ENCODE measurements at regions not wholly inside any gene's neighbourhood (a gene's known extent, or its start where the extent isn't known, plus 50 kb on each side); places are given as distances from the start of the nearest gene placed in this dataset.

DNA sequence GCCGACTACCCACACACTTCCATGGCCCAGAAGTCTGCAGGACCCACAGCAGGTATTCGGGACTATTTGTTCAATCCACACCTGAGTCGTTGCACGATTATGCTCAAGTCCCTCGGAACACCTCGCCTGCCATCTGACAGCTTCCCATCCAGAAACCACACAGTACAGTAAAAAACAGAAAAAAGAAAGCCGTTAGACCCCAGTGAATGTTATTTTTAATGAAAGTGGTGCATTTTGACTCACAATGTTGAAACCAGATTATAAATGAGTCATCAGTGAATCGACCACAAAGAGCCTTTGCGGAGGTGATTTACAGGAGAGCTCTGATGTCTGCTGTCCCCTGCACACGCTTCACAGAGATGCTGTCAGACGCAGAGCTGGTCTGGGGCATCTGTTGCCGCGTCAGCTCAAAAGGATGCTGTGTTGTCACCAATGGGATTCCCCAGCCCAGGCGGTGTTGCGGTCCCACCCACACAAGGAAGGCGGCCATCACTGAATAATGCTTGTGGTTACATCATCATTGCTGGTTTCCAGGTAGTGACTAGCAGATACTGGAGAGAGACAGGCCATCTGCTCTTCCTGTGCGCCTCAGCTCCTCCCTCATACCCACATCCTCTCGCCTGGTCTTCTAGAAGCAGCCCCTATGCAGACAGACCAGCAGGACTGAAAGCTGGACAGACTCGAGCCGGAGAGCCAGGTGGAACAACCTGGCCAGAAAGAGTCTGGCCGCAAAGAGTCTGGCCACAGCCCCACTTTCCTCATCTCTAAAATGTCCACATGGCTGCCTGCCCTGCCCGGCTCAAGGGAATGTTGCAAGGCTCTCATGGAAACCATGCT is 116.8 kb downstream of the TOMM20 start:
- H3K27ac ChIP-seq: peak overlapping the region; percentile 8 to 59 (median 54)
- in situ Hi-C loops (cut with MboI; ENCODE audit: low pct_ligation_motif_present in 1 of 4, low pct_unique_long_range_greater_than_20kb in 1 of 4, low sequenced_read_pairs in 3 of 4): no loop called here
- TF ChIP-seq POLR2A (IDR thresholded peaks at IDR 0.05) (no peak), POLR2AphosphoS5 (IDR thresholded peaks at IDR 0.05) (peak; percentile 18 to 47 (median 25))
- H3K9me3 ChIP-seq: no peaks in the 10 kb centered on the region
- intact Hi-C loops (cut with DNase I; ENCODE audit: low total_unique reads): no loop called here
- no peak overlapping the region for H3K4me3 ChIP-seq
- peak; percentile 74 for DNase-seq
- 69 to 74% methylated on average over 3 to 22 of the region's 22 CpGs for WGBS, 2 donors (ENCODE audit: low coverage in 1 of 2)
- peaks cover 0 to 11% (median 3%) of the 10 kb centered on the region in 4 donors for H3K4me1 ChIP-seq
- no peaks in the 10 kb centered on the region for H3K27me3 ChIP-seq
- no peaks in the 10 kb centered on the region for H3K36me3 ChIP-seq

DNA sequence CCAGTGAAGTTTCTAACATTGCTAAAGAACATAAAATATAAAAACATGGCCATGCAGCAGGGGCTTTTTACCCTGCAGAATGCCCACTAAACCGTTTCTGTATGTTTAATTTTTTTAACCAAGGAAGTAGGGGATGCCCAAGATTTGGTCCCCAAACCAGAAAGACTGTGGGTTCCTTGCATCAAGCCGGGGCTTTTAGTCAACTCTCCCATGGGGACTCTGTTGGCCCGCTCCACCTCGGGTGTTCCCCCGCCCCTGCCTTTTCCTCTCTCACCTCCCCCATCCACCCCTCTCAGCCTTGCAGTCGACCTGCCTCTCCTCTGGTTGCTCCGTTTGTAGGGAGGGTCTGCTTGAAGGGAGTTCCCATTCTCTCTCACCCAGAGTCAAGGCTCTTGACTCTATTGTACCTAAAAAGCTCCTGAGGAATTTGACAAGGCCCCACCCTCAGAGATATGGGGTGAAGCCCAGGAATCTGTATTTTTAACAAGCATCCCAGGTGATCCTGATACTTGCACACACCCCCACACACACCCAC is 117.5 kb downstream of the TOMM20 start:
- H3K4me3 ChIP-seq: no peak overlapping the region
- TF ChIP-seq POLR2A (IDR thresholded peaks at IDR 0.05): no peak
- TF ChIP-seq POLR2AphosphoS5 (IDR thresholded peaks at IDR 0.05): no peak
- TF ChIP-seq, protein P1, sequence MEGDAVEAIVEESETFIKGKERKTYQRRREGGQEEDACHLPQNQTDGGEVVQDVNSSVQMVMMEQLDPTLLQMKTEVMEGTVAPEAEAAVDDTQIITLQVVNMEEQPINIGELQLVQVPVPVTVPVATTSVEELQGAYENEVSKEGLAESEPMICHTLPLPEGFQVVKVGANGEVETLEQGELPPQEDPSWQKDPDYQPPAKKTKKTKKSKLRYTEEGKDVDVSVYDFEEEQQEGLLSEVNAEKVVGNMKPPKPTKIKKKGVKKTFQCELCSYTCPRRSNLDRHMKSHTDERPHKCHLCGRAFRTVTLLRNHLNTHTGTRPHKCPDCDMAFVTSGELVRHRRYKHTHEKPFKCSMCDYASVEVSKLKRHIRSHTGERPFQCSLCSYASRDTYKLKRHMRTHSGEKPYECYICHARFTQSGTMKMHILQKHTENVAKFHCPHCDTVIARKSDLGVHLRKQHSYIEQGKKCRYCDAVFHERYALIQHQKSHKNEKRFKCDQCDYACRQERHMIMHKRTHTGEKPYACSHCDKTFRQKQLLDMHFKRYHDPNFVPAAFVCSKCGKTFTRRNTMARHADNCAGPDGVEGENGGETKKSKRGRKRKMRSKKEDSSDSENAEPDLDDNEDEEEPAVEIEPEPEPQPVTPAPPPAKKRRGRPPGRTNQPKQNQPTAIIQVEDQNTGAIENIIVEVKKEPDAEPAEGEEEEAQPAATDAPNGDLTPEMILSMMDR (IDR thresholded peaks at IDR 0.05): no peak
- no peak for TF ChIP-seq EP300 (IDR thresholded peaks at IDR 0.05; ENCODE audit: low read depth)
- DNase-seq: no peak
- 74% methylated on average over 7 of the region's 7 CpGs; no CpG with 5 or more reads in 1 of the 2 donors for WGBS, 2 donors (ENCODE audit: low coverage in 1 of 2)
- in situ Hi-C loops (cut with MboI; ENCODE audit: low pct_ligation_motif_present in 1 of 4, low pct_unique_long_range_greater_than_20kb in 1 of 4, low sequenced_read_pairs in 3 of 4): no loop called here
- no peaks in the 10 kb centered on the region for H3K27me3 ChIP-seq
- H3K9me3 ChIP-seq: no peaks in the 10 kb centered on the region
- H3K4me1 ChIP-seq: peaks cover 0 to 11% (median 3%) of the 10 kb centered on the region in 4 donors
- no peaks in the 10 kb centered on the region for H3K36me3 ChIP-seq
- peak overlapping the region in 3 of 4 donors; percentile 8 to 59 (median 35) for H3K27ac ChIP-seq
- intact Hi-C loops (cut with DNase I; ENCODE audit: low total_unique reads): no loop called here

DNA sequence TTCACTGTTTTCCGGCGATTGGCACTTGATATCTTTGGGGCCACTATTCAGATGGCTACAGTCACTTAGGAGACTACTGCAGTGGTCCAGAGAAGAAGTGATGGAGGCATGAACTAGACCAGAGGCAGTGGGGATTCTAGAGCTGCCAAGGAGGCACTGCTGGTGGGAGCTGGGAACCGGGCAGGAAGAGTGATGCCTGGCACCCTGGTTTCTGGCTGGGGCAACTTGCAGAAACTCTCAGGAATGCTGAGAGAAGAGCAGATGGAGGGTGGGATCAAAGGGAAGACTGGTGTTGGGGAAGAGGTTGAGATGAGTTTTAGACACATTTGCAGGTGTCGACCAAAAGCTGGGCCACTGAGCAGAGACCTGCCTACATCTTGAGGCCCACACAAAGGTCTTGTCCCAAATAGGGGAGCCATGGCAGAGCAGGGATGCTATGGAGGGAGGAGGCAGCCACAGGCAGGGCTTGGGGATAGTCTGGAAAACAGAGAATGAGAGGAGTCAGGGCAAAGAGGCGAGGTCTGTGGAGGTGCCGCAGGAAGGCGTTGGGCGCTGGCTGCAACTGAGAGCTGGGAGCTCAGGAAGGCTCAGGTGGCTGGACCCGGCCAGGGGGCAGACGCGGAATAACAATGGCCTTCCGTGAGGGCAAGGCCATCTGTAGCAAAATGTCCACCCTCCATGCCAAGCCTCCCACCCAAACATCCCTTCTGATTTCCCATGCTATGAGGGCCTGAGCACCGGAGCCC is 118.9 kb downstream of the TOMM20 start:
- H3K36me3 ChIP-seq: no peaks in the 10 kb centered on the region
- no peak overlapping the region for H3K4me3 ChIP-seq
- H3K9me3 ChIP-seq: no peaks in the 10 kb centered on the region
- intact Hi-C loops (cut with DNase I; ENCODE audit: low total_unique reads): no loop called here
- WGBS, 2 donors (ENCODE audit: low coverage in 1 of 2): 94 to 97% methylated on average over 6 to 13 of the region's 13 CpGs
- peaks cover 0 to 11% (median 4%) of the 10 kb centered on the region in 4 donors for H3K4me1 ChIP-seq
- H3K27me3 ChIP-seq: no peaks in the 10 kb centered on the region
- no peak for DNase-seq
- H3K27ac ChIP-seq: no peak overlapping the region
- in situ Hi-C loops (cut with MboI; ENCODE audit: low pct_ligation_motif_present in 1 of 4, low pct_unique_long_range_greater_than_20kb in 1 of 4, low sequenced_read_pairs in 3 of 4): no loop called here
- TF ChIP-seq EP300 (IDR thresholded peaks at IDR 0.05; ENCODE audit: low read depth) (no peak), POLR2AphosphoS5 (IDR thresholded peaks at IDR 0.05) (no peak), POLR2A (IDR thresholded peaks at IDR 0.05) (no peak)
- TF ChIP-seq, protein P1 (IDR thresholded peaks at IDR 0.05): no peak

DNA sequence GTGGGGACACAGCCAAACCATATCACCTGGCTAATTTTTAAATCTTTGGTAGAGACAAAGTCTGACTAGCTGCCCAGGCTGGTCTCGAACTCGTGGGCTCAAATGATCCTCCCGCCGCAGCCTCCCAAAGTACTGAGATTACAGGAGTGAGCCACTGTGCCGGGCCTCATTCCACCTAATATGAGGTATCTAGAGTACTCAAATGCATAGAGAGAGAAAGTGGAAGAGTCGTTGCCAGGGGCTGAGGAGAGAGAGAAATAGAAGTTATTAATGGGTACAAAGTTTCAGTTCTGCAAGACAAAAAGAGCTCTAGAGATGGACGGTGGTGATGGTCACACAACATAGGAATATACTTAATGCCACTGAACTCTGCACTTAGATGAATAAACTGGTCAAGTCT is 119.6 kb downstream of the TOMM20 start:
- H3K4me3 ChIP-seq: no peak overlapping the region
- in situ Hi-C loops (cut with MboI; ENCODE audit: low pct_ligation_motif_present in 1 of 4, low pct_unique_long_range_greater_than_20kb in 1 of 4, low sequenced_read_pairs in 3 of 4): no loop called here
- H3K27ac ChIP-seq: no peak overlapping the region
- no peaks in the 10 kb centered on the region for H3K36me3 ChIP-seq
- 56 to 76% methylated on average over 2 to 7 of the region's 7 CpGs for WGBS, 2 donors (ENCODE audit: low coverage in 1 of 2)
- H3K9me3 ChIP-seq: no peaks in the 10 kb centered on the region
- TF ChIP-seq POLR2AphosphoS5 (IDR thresholded peaks at IDR 0.05): no peak
- TF ChIP-seq POLR2A (IDR thresholded peaks at IDR 0.05): no peak
- TF ChIP-seq EP300 (IDR thresholded peaks at IDR 0.05; ENCODE audit: low read depth): no peak
- TF ChIP-seq, protein P1 (IDR thresholded peaks at IDR 0.05): no peak
- DNase-seq: no peak
- intact Hi-C loops (cut with DNase I; ENCODE audit: low total_unique reads): no loop called here
- no peaks in the 10 kb centered on the region for H3K27me3 ChIP-seq
- peaks cover 0 to 11% (median 4%) of the 10 kb centered on the region in 4 donors for H3K4me1 ChIP-seq

Data from transverse colon (tissue), 4 donors.